ENCODE measurements at regions not wholly inside any gene's neighbourhood (a gene's known extent, or its start where the extent isn't known, plus 50 kb on each side); places are given as distances from the start of the nearest gene placed in this dataset.

DNA sequence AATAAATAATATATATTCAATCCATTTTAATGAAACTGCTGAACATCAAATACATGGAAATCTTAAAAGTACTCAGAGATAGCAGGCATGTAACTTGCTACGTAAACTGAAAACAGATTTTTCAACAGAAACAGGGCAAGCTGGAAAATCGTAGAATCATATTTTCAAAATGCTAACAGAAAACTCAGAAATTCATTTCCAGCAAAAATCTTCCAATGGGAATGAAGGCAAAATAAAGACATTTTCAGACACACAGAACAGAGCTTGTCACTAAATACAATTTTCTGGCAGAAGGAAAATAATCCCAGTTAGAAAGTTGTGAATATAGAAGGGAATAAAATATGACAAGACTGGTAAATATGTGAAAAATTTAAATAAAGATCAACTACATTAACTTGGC, 419.9 kb upstream of the ZFP42 start:
- TF ChIP-seq, protein P1, sequence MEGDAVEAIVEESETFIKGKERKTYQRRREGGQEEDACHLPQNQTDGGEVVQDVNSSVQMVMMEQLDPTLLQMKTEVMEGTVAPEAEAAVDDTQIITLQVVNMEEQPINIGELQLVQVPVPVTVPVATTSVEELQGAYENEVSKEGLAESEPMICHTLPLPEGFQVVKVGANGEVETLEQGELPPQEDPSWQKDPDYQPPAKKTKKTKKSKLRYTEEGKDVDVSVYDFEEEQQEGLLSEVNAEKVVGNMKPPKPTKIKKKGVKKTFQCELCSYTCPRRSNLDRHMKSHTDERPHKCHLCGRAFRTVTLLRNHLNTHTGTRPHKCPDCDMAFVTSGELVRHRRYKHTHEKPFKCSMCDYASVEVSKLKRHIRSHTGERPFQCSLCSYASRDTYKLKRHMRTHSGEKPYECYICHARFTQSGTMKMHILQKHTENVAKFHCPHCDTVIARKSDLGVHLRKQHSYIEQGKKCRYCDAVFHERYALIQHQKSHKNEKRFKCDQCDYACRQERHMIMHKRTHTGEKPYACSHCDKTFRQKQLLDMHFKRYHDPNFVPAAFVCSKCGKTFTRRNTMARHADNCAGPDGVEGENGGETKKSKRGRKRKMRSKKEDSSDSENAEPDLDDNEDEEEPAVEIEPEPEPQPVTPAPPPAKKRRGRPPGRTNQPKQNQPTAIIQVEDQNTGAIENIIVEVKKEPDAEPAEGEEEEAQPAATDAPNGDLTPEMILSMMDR (IDR thresholded peaks at IDR 0.05) = no peak
- Histone ChIP-seq H3K4me3 (ENCODE audit: low read depth in 1 of 2, low read length in 1 of 2) (no peak overlapping the region), H3K4me1 (ENCODE audit: control insufficient read depth in 1 of 2, insufficient read depth in 1 of 2, low read depth in 1 of 2, low read length in 1 of 2) (no peaks in the 10 kb centered on the region)

GRCh38 chr4:187576751-187577150, 418.8 kb upstream of the ZFP42 start:
- no peaks in the 10 kb centered on the region for H3K27me3 ChIP-seq
- TF ChIP-seq, protein P1 (IDR thresholded peaks at IDR 0.05) = no peak
- no peak overlapping the region for H3K4me3 ChIP-seq (ENCODE audit: low read depth in 1 of 2, low read length in 1 of 2)
- no peaks in the 10 kb centered on the region for H3K36me3 ChIP-seq
- H3K27ac ChIP-seq = no peak overlapping the region
- no peaks in the 10 kb centered on the region for H3K9me3 ChIP-seq
- H3K4me1 ChIP-seq (ENCODE audit: control insufficient read depth in 1 of 2, insufficient read depth in 1 of 2, low read depth in 1 of 2, low read length in 1 of 2) = no peaks in the 10 kb centered on the region

More for the DNA sequence above, 419.9 kb upstream of the ZFP42 start:
- Histone ChIP-seq H3K27me3 (no peaks in the 10 kb centered on the region), H3K27ac (no peak overlapping the region), H3K36me3 (no peaks in the 10 kb centered on the region), H3K9me3 (no peaks in the 10 kb centered on the region)

DNA sequence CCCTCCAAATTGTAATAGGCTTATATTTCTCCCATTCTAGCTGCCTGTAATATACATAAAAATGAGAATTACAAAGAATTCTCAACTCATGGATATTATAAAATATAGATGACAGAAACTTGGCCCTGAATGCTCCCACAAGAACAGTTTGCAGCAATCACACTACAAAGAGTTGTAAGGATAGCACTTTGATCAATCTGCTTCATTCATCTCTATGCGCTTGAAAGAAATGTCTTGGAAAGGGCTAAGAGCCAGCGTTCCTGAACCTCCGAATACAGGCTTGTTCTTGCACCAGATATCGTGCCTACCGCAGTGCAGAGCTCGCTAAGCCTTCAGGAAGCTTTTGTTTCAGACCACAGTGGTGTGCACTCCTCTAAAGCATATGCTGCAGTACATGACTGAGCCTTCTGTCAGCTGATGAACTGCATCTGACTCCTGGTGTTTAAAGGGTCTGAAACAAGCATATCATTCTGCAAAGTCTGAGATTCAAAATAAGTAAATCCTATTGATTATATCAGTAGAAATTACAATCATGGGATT, 417.6 kb upstream of the ZFP42 start:
- Histone ChIP-seq H3K4me3 (ENCODE audit: low read depth in 1 of 2, low read length in 1 of 2) (no peak overlapping the region), H3K27ac (no peak overlapping the region), H3K9me3 (no peaks in the 10 kb centered on the region), H3K4me1 (ENCODE audit: control insufficient read depth in 1 of 2, insufficient read depth in 1 of 2, low read depth in 1 of 2, low read length in 1 of 2) (no peaks in the 10 kb centered on the region), H3K27me3 (no peaks in the 10 kb centered on the region), H3K36me3 (no peaks in the 10 kb centered on the region)
- TF ChIP-seq, protein P1 (IDR thresholded peaks at IDR 0.05) = no peak

DNA sequence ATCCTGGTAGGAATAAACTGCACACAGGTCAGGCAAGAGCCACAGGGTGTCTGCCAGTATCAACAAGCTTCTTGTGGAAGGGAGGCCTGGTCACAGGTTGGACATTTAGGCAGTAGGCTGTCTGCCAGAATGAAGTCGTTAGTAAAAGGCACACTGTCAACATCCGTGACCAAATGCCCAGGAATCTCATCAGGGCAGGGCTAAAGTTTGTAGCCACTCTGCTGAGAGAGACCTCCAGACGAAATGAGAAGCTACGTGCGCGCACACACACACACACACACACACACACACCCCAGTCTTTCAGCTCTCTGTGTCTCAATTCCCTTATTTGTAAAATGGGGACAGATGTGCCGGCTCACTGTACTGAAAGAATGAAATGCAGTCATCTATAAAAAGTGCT, 408.7 kb upstream of the ZFP42 start:
- Histone ChIP-seq H3K4me1 (ENCODE audit: control insufficient read depth in 1 of 2, insufficient read depth in 1 of 2, low read depth in 1 of 2, low read length in 1 of 2) (no peaks in the 10 kb centered on the region), H3K4me3 (ENCODE audit: low read depth in 1 of 2, low read length in 1 of 2) (no peak overlapping the region), H3K27ac (no peak overlapping the region), H3K27me3 (no peaks in the 10 kb centered on the region), H3K9me3 (no peaks in the 10 kb centered on the region), H3K36me3 (no peaks in the 10 kb centered on the region)
- TF ChIP-seq, protein P1 (IDR thresholded peaks at IDR 0.05) = no peak

GRCh38 chr4:187598196-187598595, 397.4 kb upstream of the ZFP42 start:
- Histone ChIP-seq H3K27ac (no peak overlapping the region), H3K36me3 (no peaks in the 10 kb centered on the region), H3K27me3 (no peaks in the 10 kb centered on the region), H3K4me1 (ENCODE audit: control insufficient read depth in 1 of 2, insufficient read depth in 1 of 2, low read depth in 1 of 2, low read length in 1 of 2) (no peaks in the 10 kb centered on the region), H3K9me3 (no peaks in the 10 kb centered on the region), H3K4me3 (ENCODE audit: low read depth in 1 of 2, low read length in 1 of 2) (no peak overlapping the region)
- TF ChIP-seq, protein P1 (IDR thresholded peaks at IDR 0.05) = no peak

All from neutrophil (primary cell).